ENCODE measurements at regions not wholly inside any gene's neighbourhood (a gene's known extent, or its start where the extent isn't known, plus 50 kb on each side); places are given as distances from the start of the nearest gene placed in this dataset.

DNA sequence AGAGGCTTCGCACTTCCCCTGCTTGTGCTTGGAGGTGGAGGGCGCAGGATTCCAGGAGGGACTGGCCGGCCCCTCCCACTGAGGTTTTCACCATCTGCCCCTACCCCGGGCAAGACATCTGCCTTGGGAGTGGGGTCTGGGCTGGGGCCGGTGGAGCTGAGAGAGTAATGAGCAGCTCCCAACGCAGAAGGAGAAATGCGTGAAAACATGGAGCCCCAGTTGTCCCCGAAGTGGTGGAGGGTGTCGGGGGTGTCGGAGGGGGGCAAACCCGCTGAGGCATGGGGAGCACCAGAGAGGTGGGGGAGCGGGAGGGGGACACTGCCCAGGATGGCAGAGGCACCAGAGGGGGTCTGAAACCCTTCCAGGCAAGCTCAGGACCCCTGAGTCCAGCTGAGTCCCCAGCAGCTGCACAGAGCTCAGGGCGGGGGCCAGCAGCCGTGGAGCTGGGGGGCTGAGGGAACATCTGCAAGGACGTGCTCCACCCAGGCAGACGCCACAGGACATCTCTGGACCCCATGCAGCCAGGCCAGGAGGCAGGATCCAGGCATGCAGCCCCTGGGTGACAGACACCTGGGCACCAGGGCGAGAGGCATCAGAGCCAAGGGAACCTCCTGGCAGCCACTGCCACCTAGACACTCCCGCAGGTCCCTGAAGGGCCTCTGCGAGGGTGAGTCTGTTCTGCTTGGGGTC, 110.6 kb downstream of the SIK1 start:
- no peak for DNase-seq

DNA sequence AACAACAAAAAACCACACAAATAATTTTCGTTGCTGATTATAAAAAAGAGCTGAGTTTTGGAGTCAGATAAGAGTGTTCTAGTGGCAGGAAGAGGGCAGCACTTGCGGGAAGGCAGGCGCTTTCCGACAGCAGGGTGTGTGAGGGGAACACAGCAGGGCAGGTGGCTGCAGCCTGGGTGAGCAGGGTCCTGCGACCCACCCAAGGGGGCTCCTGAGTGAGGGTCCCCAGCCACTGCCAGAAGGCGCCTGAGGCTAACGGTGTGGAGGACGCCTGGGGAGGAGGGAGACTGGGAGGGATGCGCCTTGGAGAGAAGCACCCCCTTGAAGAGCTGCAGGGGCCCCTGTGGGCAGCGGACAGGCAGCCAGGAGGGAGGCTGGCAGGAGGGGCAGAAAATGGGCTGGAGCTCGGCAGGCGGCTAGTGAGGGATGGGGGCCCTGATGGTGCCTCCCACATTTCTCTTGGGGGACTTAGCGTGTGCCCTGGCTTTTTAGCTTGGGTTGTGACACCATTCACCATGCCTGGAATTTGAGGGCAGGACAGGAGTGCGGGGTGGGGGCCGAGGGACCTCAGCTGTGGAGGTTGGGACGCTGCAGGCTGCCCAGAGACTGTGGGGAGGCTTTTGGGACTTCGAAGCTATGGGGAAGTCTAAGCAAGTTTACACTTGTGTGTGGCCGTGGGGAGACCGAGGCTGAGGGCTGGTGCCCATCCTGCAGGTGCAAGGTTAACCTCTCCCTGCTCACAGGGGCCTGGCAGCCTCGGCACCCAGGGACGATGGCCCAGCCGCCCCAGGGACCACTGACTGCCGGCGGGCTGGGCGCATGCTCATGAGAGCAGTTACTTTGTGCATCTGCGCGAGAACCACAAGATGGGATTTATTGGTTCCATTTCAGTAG, 111.4 kb downstream of the SIK1 start:
- DNase-seq = no peak

DNA sequence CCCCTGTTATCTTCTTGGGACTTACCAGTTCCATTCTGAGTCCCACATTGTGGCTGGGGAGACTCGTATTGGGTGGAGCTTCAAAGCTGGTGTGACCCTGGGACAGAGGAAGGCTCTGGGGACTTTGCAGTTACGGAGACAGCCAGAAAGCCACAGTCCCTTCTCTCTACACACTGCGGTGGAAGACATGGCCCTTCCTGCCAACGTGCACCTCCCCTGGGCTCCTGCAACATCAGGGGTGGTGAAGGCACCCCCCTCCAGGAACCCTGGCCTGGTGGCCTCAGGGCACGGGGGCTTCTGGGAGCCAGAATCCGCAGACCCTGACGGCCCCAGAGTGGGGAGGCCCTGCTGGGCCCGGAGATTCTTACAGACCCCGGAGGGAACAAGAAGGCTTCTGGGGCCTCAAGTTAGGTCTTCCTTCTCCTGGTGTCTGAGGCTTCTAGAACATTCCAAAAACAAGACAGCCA, 113.0 kb downstream of the SIK1 start:
- no peak for DNase-seq

DNA sequence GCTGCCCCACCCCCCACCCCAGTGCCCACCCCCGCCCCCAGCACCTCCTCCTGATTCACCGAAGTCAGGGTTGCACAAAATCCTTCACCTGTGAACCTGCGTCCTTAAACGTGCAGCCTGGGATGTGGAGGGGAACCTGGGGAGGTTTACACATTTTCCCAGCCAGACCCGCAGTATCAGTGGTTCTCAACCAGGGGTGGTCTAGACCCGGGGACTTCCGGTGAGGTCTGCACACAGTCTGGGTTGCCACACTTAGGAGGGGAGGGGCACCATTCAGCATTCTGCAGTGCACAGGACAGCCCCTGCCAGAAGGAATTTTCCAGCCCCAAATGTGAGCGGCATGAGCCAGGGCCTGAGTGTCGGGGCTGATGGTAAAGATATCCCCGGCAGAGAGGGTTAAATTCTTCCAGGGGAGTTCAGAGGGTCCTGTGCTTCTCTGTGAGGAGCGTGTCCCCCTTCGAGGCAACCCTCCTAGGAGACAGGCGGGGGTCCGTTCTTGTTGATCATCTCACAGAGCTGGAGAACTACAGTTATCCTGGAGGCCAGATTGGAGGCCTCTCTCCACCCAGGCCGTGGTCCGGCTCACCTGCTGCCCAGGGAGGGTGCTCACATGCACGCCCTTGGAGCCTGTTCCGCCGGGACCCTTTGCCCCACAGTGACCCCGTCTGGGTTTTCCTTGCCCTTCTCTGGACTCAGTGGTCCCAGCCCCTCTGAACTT, 113.6 kb downstream of the SIK1 start:
- DNase-seq = no peak

DNA sequence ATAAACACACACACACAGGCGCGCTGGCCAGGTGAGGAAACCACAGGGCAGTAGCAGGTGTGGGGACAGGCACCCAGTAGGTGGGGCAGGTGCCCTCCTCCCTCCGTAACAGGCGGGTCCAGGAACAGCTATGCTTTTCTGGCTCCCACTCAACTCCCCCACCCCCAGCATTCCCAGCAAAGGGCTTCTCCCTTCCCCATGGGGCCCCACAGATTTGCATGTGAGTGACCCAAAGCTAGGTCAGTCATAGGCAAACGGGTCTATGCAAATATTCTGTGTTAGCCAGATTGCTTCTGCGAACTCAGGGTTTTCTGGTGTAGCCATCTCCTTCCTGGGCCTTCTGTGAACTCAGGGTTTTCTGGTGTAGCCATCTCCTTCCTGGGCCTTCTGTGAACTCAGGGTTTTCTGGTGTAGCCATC, 114.2 kb downstream of the SIK1 start:
- no peak for DNase-seq

DNA sequence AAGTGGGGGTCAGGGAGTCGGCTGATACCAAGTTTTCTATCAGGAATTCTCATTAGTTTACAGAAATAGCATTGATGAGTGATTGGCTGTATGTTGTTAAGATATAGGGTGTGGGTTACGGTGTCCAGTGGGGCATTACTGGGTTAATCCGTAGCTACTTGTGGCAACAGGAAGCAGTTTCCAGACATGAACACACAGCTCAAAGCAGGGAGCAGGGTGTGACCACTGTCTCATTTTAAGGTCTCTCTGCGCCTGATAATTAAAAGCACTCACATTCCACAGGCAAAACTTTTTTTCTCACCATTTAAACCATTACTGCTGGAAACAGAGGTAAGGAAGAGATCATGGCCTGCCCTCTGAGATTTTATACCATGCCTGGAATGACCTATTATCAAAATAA, 114.9 kb downstream of the SIK1 start:
- DNase-seq = no peak

DNA sequence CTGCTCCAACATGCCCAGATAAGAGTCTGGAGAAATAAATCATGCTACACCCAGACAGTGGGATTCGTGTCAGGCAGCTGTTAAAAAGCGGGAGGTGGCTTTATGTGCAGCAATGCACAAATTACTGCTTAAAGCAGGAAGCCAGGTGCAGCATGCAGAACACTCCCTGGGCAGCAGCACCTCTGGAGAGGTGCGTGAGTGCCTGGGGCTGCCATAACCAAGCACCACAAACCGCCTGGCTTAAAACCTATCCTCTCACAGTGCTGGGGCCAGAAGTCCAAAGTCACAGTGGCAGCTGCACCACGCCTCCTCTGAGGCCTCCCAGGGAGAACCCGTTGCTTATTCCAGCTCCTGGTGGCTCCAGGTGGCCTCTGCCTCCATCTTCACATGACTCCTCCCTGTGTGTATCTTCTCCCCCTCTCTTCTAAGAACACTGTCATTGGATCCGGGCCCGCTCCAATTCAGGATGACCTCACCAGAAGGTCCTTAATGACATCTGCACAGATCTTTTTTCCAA, 115.6 kb downstream of the SIK1 start:
- DNase-seq = no peak

DNA sequence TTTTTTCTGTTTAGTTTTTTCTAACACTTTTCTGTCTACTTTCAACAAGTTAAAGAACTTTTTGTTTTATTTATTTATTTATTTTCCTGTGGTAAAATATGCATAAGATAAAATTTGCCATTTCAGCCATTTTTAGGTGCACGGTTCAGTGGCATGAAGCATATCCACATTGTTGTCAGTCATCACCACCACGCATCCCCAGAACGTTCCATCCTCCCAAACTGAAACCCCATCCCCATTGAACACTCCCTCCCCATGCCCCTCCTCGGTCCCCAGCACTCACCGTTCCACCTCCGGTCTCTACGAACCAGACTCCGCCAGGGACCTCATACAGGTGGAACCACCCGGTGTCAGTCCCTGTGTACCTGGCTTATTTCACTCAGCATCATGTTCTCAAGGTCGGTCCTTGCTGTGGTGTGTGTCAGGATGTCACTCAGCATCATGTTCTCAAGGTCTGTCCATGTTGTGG, 118.1 kb downstream of the SIK1 start:
- DNase-seq = no peak

DNA sequence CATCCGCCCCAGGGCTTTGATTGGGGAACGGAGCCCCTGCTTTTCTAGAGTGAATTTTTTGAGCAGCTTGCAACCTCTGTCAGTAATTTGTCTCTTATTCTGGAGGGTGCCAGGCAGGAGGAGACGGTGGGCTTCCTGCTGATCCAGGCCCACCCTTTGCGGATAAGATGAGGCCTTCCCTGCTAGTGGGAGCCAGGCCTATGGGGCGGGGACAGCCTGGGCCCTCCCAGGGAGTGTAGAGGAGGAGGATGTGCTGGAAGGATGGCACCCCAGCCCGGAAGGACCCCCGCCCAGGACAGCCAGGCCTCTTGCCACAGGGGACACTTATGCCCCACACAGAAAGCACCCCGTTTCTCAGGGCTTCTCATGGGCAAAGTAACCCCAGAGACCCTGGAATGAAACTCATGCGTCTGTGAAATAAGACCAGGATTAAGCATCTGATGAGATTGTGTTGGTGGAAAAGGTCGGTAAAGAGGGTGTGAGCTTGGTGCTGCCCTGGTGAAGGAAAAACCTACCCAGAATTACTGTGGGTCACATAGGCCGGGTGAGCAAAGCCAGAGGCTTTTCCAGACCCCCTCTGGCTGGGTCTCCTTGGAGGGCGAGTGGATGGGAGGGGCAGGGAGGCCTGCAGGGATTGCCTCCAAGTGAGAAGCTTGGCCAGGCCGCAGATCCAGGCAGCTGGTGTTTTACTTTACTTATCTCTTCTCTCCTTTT, 118.7 kb downstream of the SIK1 start:
- DNase-seq = no peak

DNA sequence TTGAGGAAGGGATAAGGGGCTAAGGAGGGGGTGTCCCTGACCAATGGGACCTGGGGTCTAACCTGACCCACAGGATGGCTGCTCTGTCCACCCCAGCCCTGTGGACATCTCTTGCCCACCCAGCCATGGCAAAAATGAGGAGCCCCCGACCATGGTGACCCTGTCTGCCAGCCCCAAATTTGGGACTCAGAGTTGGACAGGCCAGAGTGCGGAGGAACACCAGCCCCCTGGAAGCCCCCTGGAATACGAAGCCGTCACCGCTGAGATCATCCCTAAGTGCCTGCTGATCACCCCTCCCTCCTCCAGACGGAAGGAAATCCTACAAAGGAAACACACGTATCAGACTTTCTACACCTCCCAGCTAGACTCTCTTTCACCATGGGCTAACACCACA, 119.3 kb downstream of the SIK1 start:
- DNase-seq = no peak

DNA sequence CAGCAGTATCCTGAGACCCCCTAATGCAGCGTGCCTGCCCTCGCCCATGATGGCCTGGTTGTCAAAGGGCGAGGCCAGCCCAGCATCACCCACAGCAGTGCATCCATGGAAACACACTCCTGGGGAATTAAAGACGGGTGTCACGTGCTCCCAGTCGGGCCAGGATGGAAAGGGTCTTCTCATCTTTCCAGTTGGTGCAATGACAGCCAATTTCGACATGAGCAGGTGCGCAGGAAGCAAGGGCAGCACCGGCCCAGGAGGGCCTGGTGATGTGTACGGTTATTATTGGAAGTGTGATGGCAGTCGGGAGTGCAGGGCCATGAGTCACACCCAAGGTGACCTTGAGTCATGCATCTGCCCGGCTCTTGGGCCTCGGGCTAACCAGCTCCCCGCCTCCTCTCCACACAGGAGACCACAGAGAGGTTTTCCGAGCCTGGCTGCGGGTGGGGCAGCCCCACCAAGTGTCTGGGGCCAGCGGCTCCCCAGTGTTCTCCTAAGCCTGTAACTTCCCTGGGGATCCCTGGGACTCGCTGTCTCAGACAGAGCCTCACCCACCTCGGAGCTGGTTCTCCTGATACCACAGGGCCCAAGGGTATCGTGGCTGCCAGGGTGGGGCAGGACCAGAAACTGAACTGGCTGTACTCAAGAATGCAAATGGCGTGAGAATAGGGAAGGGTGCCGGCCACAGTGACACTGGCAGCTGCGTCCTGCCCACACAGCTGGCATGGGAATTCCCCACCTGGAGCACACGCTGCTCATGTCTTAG, 119.8 kb downstream of the SIK1 start:
- peak; percentile 22 to 44 for DNase-seq

DNA sequence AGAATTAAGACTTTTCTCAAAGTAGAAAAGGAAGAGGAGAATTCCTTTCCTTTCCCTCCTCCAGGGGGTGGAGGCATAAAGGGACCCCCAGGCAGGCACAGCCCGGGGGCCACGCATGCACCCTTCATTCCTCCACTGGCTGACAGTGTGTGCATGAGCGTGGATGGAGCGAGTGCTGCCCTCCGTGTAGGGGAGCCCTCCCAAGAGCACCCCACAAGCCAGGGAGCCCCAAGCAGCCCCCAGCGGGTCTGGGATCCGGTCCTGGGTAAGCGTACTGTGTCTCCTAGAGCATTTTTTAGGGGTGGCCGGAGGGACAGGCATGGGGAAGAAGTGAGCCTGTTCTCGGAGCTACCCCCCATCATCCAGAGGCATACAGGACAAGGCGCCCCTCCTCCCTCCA, 120.5 kb downstream of the SIK1 start:
- DNase-seq = no peak

DNA sequence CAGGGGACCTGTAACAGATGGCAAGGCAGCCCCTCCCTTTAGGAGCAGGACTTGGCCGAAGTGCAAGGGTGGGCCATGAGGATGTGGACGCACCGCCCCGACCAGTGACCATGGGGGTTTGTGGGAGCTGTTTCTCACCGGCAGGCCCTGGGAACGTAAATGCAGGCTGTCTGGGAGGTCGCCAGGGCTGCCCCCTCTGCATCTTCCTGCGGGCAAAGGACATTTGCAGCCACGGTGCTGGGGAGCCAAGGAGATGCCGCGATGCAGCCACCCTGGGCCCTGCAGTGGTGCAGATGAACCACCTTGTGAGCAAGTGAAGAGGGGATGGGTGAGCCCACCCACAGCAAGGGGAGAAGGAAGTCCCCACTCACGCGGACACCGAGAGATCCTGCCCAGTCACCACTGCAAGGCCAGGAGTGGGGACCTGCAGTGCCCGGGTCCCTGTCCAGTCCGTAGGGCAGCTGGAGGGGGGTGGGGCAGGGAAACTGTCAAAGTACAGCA, 121.1 kb downstream of the SIK1 start:
- no peak for DNase-seq

DNA sequence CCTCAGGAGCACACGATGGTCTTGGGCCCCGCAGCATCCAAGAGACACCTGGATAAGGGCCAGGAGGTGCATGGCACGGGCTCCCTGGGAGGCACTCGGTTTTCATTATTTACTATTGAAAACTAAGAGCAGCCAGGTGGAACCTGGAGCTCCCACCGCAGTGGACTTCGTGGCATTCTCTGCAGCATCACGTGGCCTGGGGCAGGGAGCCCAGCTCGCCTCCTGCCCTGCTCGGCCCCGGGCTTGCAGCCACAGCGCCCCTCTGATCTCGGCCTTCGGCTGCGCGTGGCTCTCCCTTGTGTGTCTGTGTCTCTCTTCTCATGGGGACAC, 121.6 kb downstream of the SIK1 start:
- no peak for DNase-seq

DNA sequence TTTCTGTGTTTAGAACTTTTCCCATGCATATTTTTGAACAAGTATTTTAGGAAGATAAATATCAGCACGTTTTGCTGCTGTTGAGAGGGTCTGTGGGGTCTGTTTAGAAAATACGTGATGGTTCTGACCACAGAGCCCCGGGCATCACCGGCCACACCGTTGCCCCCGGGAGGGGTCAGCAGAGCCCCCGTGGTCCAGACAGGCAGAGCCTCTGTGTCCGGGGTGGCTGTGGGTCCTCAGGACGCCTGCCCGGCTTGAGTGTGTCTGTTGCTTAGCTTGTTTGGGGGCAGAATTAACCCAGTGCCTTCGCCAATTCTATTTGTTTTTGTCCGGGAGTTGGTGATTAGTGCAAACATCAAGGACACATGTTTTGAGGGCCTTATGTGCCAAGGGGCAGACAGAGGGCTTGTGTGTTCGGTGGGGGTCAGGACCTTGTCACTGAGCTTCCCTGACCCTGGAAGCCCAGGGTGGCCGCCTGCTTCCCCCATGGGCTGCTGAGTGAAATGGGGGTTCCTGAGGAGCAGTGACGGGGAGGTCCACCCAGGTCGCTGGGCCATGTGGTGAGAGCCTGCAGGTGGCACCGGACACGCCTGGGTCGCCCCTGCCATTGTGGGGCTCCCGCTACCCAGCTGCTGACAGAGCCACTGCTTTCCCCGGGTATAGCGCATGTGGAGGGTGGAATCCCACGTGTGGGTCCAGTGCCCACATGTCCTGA, 122.2 kb downstream of the SIK1 start:
- no peak for DNase-seq

DNA sequence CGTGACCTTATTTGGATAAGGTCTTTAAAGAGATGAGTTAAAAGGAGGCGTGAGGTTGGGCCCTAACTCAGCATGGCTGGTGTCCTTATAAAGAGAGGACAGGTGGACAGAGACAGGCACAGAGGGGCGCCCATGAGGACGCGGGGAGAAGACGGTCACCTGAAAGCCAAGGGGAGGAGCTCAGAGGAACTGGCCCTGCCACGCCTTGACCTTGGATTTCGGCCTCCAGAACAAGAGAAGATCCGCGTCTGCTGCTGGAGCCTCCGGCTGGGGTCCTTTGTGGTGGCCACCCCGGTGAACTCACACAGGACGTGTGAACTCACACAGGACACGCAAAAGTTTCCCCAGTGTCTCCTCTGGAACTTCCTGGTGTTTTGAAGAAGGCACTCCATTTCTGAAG, 122.7 kb downstream of the SIK1 start:
- no peak for DNase-seq

DNA sequence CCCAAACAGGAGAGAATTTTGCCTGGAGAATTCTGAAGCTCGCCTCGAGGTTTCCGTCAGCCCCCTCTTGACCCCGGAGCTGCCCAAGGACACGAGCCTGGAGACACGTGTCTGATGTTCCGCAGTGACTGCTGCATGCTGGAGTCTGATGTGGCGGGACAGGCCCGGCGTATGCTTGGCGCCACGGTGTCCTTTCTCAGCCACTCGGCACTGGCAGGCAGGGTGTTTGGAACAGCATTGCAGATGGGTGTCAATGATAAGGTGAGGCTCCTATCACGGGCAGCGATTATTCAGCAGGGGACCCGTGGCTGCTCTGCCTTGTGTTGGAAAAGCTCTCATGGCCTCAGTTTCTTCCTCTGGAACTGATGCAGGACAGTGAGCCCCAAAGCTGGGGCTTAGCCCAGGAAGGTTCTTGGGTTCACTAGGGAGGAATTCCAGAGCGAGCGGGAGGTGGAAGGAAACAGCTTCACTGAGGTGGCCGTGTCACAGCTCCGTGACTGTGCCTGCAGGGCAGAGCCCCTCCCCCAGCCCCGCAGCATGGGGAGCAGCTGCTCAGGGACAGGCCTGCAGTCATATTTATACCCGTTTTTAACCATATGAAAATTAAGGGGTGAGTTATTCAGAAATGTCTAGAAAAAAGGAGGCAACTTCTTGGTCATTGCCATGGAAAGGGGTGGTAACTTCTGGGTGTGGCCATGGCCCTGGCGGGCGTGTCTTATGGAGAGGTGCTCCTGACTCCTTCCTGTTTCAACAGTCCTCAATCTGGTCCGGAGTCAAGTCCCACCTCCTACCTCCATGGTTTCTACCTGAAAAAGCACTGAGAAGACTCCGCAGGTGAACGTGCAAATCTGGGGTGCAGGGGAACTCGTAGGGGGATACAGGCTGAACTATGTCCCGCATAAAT, 123.4 kb downstream of the SIK1 start:
- no peak for DNase-seq

DNA sequence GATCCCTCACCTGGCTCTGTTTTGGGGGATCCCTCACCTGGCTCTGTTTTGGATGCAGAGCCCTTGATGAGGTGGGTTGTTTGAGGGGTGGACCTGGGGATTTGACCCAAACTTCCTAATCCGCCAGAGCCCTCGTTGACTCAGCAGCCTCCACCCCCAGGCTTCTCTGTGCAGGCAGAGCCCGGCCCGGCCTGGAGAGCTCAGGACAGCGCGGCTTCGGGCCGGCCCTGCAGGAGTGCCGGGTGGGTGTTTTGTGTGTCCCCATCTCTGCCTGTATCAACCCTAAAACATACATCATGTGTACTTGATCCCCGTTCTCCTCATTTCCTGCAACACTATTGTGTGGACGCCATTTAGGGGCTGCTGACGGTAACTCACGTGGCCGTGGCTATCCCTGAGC, 124.2 kb downstream of the SIK1 start:
- DNase-seq = no peak

DNA sequence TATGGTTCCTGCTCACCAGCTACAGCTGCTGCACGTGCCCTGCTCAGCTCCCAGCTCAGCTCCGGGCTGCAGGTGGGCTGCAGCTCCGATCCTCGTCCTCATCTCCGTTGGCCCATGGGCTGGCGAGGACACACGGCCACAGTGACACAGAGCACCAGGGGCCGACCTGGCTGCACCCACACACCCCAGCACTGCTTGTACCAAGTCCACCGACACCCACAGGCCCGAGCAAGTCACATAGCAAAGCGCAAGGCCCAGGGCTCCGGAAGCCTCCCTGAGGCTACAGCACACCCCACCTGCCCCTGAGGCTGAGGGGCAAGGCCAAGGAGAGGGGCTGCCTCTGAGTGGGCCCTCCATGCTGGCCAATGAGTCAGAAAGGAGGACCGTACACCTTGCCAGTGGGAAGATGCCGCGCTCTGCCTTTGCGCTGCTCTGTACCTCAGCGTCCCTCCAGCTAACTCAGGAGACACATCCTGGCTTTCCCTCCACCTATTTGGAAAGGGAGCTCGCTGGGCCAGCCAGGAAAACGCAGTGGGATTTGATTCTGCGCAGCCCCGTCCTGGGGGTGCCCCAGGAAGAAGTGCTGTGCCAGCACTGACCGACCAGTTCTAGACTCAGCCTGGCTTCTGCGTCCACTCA, 124.8 kb downstream of the SIK1 start:
- no peak for DNase-seq

All from activated CD4-positive, alpha-beta T cell treated with anti-CD3 and anti-CD28 coated beads, Interleukin-2, amount 50 U/mL, for 48 hours (primary cell).